Neuron (in vitro differentiated cells): ENCODE measurements at regions not wholly inside any gene's neighbourhood (a gene's known extent, or its start where the extent isn't known, plus 50 kb on each side); places are given as distances from the start of the nearest gene placed in this dataset.
A peak's percentile ranks its signal among the peaks of the same experiment; 100 is the strongest.

Experiments
- H2AFZ ChIP-seq: one replicate; pipeline ENCODE4 v1.6.1; 2013; ENCODE audit warnings: low read depth, mild to moderate bottlenecking, inconsistent platforms, low read length, moderate library complexity
- H3K27me3 ChIP-seq: one replicate; pipeline ENCODE4 v1.6.1; 2013; ENCODE audit warnings: low read length; ENCODE audit not compliant: insufficient read depth
- H3K36me3 ChIP-seq: one replicate; pipeline ENCODE4 v1.6.1; 2013; ENCODE audit warnings: low read length; ENCODE audit not compliant: insufficient read depth
- H3K4me1 ChIP-seq: one replicate; pipeline ENCODE4 v1.6.1; 2013; ENCODE audit warnings: low read length; ENCODE audit not compliant: insufficient read depth
- H3K4me3 ChIP-seq: 2 replicates; pipeline ENCODE4 v1.5.1; 2013; ENCODE audit warnings: mild to moderate bottlenecking, low read length, moderate library complexity
- H3K9me3 ChIP-seq: one replicate; pipeline ENCODE4 v1.6.1; 2013; ENCODE audit warnings: low read length

DNA sequence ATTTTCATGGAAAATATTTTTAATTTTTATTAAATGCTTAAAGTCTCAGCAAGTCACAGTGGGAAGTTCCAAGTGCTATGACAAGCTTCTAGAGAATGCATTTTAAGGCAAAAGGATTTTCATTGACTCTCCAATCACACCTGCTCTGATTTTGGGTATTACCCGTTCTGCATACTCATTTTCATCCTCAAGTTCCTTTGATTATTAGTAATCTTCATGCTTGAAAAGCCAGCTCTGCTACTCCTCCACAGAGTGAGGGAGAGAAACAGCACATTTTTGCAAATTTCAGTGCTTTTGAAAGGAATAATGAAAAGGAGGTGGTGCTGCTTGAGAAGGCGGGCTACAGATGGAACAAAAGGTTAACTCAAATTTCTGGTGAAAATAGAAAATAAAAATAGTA is 450.7 kb downstream of the NSUN3 start:
- no peaks in the 10 kb centered on the region for H3K9me3 ChIP-seq
- H3K36me3 ChIP-seq, result no peaks in the 10 kb centered on the region
- no peak overlapping the region for H3K4me3 ChIP-seq
- H3K4me1 ChIP-seq, result peaks cover 10% of the 10 kb centered on the region
- H2AFZ ChIP-seq, result no peak overlapping the region
- H3K27me3 ChIP-seq, result no peaks in the 10 kb centered on the region

- Histone ChIP-seq H3K36me3 (no peaks in the 10 kb centered on the region), H2AFZ (no peak overlapping the region), H3K9me3 (no peaks in the 10 kb centered on the region), H3K4me1 (peaks cover 10% of the 10 kb centered on the region), H3K27me3 (no peaks in the 10 kb centered on the region), H3K4me3 (no peak overlapping the region)
These were observed 453.1 kb downstream of the NSUN3 start for GRCh38 chr3:94515983-94516382.

DNA sequence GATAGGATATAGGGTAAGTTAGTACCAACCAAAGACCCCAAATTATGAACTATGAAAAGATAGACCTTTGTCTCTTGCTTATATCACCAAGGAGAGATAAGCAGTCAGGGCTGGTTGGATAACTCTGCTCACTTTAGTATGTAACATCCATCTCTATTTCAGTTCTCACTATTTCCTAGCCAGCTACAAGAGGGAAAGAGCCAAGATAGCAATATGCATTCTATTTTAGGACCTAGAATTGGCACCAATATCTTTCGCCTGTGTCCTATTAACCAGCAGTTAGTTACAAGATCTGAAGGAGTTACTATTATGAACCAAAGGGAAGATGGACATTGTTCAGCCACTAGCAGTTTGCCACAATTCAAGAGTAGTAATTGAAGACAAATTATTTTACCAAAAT is 457.5 kb downstream of the NSUN3 start:
- H3K36me3 ChIP-seq, result no peaks in the 10 kb centered on the region
- no peaks in the 10 kb centered on the region for H3K9me3 ChIP-seq
- H2AFZ ChIP-seq, result no peak overlapping the region
- H3K27me3 ChIP-seq, result no peaks in the 10 kb centered on the region
- H3K4me3 ChIP-seq, result no peak overlapping the region
- peaks cover 3% of the 10 kb centered on the region for H3K4me1 ChIP-seq

DNA sequence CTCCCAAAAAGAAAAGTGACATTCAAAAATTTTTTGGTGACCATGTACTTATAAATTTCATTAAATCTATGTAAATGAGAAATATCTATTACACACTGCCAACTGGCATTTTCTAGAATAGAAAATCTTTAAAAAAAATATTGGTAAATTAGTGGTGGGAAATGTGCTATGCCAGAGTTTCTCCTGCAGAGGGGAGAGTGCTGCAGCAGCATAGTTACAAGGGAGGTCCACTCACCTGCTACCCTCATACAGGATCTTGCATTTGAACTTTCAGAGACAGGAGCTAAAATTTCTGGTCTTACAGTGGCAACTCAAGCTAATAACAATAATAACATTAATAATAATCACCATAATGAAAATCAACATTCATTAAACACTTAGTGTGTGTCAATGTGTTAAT is 459.6 kb downstream of the NSUN3 start:
- Histone ChIP-seq H3K4me1 (peaks cover 3% of the 10 kb centered on the region), H3K36me3 (no peaks in the 10 kb centered on the region), H3K27me3 (no peaks in the 10 kb centered on the region), H3K9me3 (no peaks in the 10 kb centered on the region), H3K4me3 (no peak overlapping the region), H2AFZ (no peak overlapping the region)

DNA sequence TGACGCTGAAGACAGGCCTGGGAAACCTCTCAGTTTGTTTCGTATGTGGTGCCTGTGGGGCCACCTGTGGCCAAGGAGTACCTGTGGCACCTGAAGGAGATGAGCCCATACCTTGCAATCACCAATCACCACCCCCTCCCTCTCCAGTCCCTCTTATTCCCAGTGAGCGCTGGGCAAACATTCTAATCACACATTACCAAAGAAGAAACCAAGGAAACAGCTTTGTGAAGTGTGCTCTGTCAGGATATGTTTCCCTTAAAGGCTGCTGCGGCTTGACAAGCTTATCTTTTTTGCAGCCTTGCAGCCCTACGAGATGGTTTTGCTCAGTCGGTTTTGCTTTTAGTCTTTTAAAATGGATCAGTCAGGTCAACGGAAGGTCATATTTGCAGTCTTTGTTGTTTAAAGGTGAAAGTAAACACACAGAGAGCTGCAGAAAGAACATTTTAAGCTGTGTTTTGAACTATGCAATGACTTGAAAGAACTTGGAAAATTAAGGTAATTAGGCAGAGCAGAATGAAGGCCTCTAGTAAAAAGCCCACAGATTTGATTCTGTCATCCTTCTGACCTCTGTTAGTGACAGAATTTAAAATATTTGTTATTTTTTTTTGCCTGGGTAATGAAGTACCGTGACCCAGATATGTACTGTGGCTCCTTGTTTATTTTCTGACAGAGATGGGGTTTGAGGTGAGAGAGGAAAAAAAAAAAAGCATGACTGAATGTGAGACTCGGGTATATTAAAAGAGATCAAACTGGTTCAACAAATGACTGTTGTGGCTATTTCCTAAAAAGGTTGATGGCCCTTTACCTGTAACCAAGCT is 461.4 kb downstream of the NSUN3 start:
- no peaks in the 10 kb centered on the region for H3K36me3 ChIP-seq

GRCh38 chr3:94525043-94525442 is 462.2 kb downstream of the NSUN3 start:
- H3K27me3 ChIP-seq, result no peaks in the 10 kb centered on the region
- H3K9me3 ChIP-seq, result no peaks in the 10 kb centered on the region
- no peak overlapping the region for H2AFZ ChIP-seq
- H3K36me3 ChIP-seq, result no peaks in the 10 kb centered on the region
- H3K4me1 ChIP-seq, result peaks cover 3% of the 10 kb centered on the region
- no peak overlapping the region for H3K4me3 ChIP-seq

More for the DNA sequence above, 461.4 kb downstream of the NSUN3 start:
- Histone ChIP-seq H3K4me1 (peaks cover 3% of the 10 kb centered on the region), H3K4me3 (no peak overlapping the region), H2AFZ (peak overlapping the region; percentile 54), H3K27me3 (no peaks in the 10 kb centered on the region), H3K9me3 (no peaks in the 10 kb centered on the region)

DNA sequence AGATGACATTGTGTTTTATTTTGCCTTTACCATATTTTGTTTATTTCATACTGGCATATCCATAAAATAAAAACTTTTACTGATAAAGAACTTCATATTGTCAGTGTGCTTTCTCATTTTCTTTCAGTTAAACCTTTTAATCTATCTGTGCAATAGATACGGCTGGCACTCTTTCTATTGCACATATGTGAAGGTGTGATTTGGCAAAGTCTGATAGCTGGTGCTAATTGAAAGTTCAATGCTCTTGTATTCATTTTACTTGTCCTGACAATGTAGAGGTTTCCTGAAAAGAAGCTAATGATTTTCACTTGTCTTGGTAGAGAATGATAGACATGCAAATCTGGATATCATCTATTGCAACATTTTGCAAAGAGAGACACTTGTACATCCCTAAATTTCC is 467.0 kb downstream of the NSUN3 start:
- Histone ChIP-seq H3K4me1 (no peaks in the 10 kb centered on the region), H3K27me3 (no peaks in the 10 kb centered on the region), H3K4me3 (no peak overlapping the region), H3K9me3 (no peaks in the 10 kb centered on the region), H2AFZ (no peak overlapping the region), H3K36me3 (no peaks in the 10 kb centered on the region)

- Histone ChIP-seq H3K27me3 (no peaks in the 10 kb centered on the region), H2AFZ (no peak overlapping the region)
These were observed 470.1 kb downstream of the NSUN3 start for GRCh38 chr3:94532951-94533350.

GRCh38 chr3:94539937-94540336 is 477.1 kb downstream of the NSUN3 start:
- Histone ChIP-seq H2AFZ (no peak overlapping the region), H3K4me3 (no peak overlapping the region), H3K4me1 (no peaks in the 10 kb centered on the region), H3K36me3 (no peaks in the 10 kb centered on the region), H3K9me3 (no peaks in the 10 kb centered on the region), H3K27me3 (no peaks in the 10 kb centered on the region)

More at GRCh38 chr3:94532951-94533350, 470.1 kb downstream of the NSUN3 start:
- H3K36me3 ChIP-seq, result no peaks in the 10 kb centered on the region
- no peaks in the 10 kb centered on the region for H3K4me1 ChIP-seq
- no peaks in the 10 kb centered on the region for H3K9me3 ChIP-seq
- no peak overlapping the region for H3K4me3 ChIP-seq

DNA sequence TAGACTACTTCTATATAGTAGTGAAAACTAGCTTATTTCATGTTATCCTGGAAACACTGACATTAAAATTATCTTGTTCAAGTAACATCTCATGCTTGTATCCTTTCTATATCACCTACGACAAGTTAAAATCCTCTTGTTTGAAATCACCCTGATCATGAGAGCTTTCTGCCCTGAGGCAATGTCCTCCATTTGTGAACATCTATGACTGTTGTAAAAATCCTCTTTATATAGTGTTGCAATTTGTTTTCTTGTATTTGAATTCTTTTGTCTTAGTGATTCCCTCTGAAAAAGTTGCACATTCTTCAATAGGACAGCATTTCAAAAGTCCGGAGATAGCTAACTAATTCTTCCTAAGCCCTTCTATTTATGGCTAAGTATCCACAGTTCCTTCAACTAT is 480.3 kb downstream of the NSUN3 start:
- H3K4me3 ChIP-seq, result no peak overlapping the region
- no peaks in the 10 kb centered on the region for H3K27me3 ChIP-seq
- no peaks in the 10 kb centered on the region for H3K4me1 ChIP-seq
- H2AFZ ChIP-seq, result no peak overlapping the region
- no peaks in the 10 kb centered on the region for H3K36me3 ChIP-seq
- H3K9me3 ChIP-seq, result no peaks in the 10 kb centered on the region

DNA sequence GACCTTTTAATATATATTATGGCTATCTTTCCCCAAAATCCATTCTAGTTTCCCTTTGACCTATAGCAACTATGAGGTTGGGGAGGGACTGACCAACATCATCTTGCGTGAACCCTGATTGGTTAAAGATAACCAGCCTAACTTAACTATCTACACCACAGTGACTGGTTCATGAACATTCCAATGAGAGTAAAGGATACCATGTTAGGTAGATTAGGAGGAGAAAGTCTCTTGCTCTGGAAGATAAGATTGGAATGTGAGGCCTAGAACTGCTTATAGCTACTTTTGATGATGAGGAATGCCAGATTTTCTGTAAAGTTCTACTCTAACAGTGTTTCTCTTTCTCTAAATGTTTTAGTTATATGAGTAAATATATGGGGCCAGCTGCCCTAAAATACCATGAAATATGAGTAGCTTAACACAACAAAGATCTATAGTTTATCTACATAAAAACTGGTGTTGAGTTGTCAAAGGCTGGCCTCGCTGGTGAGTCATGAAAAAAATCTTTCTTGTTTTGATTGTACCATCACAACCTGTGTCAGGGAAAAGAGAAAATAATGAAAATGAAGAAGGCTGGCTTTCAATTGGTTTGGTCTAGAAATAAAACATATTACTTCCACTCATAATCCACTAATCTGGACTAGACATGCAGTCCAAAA is 481.4 kb downstream of the NSUN3 start:
- Histone ChIP-seq H3K4me1 (no peaks in the 10 kb centered on the region), H3K36me3 (no peaks in the 10 kb centered on the region), H2AFZ (no peak overlapping the region), H3K4me3 (no peak overlapping the region), H3K9me3 (no peaks in the 10 kb centered on the region), H3K27me3 (no peaks in the 10 kb centered on the region)

- Histone ChIP-seq H3K9me3 (no peaks in the 10 kb centered on the region), H3K4me3 (no peak overlapping the region), H3K27me3 (no peaks in the 10 kb centered on the region), H2AFZ (no peak overlapping the region), H3K36me3 (no peaks in the 10 kb centered on the region), H3K4me1 (no peaks in the 10 kb centered on the region)
These were observed 485.9 kb downstream of the NSUN3 start for GRCh38 chr3:94548581-94549316.

DNA sequence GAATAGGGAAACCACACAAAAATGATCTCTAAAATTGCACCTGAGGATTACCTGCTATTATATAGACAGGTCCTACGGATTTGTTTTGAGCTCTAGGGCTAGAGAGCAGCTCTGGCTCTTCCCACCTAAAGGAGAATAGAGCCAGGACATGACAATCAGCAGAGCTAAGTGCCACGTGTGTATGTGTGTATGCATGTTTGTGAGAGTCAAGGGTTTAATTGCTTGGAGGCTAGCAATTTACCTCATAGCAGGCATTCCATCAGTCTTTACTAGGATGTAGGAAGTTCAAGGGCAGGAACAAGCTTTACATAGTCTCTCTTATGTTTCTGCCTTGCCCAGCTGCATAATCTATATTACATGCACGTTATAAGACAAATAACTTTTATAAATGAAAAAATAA is 498.2 kb downstream of the NSUN3 start:
- Histone ChIP-seq H3K9me3 (no peaks in the 10 kb centered on the region), H3K4me1 (no peaks in the 10 kb centered on the region), H3K27me3 (no peaks in the 10 kb centered on the region), H3K4me3 (no peak overlapping the region), H2AFZ (no peak overlapping the region), H3K36me3 (no peaks in the 10 kb centered on the region)
